KG1 (cell line): ENCODE measurements at regions not wholly inside any gene's neighbourhood (a gene's known extent, or its start where the extent isn't known, plus 50 kb on each side); places are given as distances from the start of the nearest gene placed in this dataset.
"Not testable (repeated sequence)": the region's sequence is repeated elsewhere in the genome, so short reads cannot be mapped to it uniquely, and the experiment has no call there.

Experiments used
- DNase-seq: peaks from one replicate; lab custom pipeline; 2025; lab: John Stamatoyannopoulos, UW

DNA sequence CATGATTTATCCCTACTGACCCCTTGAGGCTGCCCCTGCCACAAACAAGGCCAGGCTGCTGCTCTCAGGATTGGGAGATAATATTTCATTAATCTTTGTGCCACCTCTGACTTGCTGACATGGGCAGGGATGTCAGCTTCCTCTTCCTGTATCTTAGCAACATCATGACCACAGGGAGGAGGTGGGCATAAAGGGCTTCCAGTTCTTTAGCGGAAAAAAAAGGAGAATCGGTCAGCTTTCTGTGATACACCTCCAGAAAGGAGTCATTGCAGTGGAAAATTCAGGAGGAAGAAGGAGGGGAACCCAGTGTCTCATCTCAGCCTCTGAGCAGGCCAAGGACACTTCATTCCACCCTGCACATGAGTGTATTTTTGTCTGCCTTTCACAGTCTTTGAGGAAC is 206.8 kb upstream of the SDK2 start:
- DNase-seq = no peak

DNA sequence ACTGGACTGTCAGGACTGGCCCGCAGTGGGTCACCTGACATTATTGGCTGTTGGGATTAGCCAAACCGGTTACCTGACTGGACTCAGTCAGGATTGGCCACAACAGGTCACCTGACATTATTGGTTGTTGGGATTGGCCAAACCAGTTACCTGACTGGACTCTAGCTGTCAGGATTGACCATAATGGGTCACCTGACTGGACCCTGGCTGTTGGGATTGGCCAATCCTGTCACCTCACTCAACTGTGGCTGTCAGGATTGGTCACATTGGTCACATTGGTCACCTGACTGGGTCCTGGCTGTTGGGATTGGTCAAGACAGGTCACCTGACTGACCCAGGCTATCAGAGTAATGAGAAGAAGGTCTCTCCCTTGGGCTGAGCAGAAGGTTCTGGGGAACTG is 207.7 kb upstream of the SDK2 start:
- no peak for DNase-seq

DNA sequence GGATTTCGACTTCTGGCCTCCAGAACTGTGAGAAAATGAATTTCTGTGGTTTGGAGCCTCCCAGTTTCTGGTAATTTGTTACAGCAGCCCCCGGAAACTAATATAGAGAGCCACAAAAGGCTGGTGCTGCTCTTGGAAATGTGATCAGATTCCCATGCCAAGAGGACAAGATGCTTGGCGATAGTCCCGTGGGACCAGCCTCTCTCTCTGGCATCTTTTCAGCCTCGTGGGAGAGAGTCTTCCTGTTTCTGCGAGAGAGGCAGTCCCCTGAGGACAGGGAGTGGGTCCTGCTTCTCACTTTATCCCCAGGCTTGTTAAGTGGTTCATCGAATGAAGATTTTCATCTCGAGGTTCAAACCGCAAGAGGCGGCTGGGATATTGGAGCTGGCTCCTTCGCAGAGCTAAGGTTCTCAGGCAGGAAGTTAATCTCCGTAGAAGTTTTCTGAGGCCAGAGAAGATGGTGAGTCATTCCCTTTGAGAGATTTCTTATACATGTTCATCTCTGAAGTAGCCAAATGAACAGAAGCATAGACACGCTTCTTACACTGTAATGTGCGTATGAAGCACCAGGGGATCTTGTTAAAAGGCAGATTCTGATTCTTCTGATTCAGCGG is 211.6 kb upstream of the SDK2 start:
- no peak for DNase-seq

DNA sequence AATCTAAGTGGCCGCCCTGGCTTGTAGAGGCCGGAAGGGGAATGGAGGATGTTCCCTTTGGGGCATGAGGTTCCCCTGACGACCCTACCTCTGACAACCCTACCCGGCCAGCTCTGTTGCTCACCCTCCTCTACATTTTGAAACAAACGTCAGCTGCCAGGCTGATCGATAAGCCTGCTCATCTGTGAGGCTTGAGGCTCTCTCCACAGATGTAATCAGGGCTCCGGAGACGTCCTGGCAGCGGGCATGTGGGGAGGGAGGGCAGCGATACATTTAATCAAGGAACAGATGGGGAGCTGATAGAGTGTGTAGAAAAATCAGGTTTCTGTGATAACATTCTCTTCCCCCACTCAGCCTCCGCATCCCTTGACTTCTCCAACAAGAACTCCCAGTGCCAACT is 212.3 kb upstream of the SDK2 start:
- DNase-seq = no peak

DNA sequence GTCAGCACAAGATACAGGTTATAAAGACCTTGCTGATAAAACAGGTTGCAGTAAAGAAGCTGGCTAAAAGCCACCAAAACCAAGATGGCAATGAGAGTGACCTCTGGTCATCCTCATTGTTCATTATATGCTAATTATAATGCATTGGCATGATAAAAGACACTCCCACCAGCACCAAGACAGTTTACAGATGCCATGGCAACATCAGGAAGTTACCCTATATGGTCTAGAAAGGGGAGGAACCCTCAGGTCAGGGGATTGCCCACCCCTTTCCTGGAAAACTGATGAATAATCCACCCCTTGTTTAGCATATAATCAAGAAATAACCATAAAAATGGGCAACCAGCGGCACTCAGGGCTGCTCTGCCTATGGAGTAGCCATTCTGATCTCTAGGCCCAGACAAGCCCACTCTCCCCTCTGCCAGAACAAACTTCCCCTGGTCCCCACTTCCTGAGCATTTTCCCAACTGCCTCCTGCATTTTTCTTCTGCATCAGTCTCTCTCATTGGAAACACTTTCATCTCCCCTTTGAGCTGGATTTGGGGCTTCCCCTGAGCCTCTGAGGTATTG is 215.3 kb upstream of the SDK2 start:
- not testable (repeated sequence) for DNase-seq

DNA sequence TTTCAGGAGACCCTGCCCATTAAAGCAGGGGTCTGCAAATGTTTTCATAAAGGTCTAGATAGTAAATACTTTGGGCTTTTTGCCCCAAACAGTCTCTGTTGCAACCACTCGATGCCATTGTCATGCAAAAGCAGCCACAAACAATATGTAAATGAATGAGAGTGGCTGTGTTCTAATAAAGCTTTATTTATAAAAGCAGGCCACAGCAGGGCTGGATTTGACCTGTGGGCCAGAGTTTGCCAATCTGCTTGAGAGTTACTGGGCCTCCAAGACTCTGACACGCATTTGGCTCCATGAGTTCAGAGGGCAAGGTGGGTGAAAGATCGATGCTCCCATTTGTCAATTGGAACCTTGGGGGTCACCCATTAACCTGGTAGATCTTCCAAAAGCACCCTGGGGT is 217.3 kb upstream of the SDK2 start:
- no peak for DNase-seq

DNA sequence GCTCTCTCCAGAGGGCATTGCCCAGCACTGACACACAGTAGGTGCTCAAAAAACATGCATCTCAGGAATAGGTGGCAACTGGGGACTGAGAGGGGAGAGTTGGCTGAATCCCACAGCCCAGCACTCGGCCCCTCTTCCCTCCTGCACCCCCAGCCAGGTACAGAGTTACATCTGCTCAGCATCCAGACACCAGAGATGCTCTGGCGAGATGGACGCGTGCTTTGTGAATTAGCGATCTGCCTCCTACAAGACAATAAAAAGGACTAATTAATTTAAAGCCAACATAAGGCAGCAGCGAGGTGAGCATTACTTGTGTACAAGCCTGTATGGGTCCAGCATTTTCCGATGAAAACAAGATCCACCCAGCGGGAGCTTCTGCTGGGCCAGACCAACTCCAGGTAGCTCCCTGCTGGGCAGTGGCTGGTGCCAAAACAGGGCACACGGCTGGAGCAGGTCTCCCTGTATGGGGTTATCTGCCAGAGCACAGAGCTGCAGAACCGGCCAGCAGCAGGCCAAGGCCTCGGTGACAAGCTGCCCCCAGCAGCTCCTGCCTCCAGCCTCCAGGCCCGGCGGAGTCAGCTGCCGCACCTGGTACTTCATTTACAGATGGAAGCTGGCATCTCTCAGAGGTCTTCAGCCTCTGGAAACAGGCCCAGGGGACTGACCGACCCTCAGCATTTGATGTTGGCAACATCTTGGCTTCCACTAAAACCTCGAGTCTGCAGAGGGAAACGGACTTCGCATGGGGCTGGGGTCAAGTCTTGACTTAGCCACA is 219.7 kb upstream of the SDK2 start:
- DNase-seq = no peak

DNA sequence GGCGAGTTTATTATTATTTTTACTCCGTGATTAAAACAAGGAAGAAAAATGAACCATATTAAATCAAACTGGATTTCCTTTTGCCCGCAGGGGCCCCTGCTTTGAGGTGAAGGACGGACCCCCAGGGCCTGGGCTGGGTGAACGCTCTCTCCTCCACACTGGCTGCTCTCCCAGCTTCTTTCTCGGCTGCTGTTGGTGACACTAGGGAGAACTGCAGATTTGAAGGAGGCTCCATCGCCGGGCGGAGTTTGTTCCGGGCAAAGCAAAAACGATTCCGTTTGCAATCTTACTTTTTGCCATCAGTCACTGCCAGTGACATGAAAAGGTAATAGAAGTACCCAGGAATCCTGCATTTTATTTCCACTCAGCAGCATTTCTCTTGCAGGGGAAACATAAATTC is 221.6 kb upstream of the SDK2 start:
- no peak for DNase-seq

DNA sequence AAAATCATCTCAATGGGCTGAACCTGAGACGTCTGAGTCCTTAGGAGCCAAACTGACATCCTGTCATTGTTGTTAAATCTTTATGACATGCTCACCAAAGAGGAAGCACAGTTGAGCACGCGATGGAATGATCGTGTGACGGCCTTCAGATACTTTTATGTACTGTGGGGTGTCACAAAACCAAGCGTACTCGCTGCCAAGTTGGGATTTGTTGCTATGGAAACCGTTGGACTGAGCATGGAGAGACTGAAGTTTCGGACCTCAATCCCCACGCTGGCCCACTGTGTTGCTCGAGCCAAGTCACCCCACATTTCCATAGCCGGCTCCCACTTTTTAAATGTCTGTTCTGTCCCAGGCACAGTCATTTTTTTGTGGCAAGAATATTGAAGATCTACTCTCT is 222.8 kb upstream of the SDK2 start:
- no peak for DNase-seq

DNA sequence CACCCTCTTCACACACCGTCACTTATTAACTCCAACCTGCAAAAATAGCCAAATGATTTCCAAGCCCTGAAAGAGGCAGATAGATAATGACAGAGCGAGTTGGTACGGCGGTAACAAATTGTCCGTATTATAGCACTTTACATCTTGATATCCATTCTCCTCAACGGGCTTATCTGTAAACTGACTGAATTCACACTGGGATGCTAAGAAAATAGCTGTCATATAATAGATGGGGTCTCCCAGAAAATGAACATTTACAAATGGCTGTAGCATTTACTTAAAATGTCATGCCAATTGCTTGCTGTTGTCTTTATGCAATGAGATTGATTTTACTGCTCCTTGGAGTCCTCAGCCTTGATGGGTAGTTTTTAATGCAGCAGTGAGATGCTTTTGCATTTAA is 225.8 kb upstream of the SDK2 start:
- DNase-seq = no peak

DNA sequence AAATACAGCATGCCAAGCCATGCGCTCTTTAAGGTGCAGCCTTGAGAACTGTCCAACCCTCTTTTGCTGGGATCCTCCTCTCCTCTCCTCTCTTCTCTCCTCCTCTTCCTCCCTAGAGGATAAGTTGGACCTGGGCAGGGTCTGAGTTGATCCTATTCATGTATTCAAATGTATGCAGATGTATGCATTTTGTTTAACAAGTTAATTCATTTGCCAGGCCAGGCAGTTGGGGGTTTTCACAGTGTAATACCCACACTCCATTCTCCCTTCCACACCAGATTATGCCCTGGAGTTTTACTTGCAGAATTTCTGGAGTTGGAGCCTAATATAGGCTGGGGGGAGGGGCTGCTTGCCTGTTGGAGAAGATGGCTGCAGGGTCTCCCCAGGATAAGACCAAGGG is 226.2 kb upstream of the SDK2 start:
- no peak for DNase-seq

DNA sequence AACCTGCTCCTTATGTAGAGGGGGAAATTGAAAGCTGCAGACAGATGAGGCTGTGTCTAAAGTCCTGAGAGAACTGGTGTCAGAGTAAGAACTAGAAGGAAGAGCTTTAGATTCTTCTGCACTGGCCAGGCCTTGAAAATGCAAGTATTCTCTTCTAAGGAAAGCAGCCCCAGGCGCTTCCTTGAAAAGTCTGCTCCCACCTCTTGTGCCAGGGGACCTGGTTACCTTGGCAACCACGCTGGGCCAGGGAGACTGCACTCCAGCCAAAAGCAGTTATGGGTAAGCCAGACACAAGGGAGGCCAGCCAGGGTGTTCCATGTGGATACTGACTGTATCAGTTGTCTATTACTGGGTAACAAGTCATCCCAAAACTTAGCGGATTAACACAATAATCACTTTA is 228.6 kb upstream of the SDK2 start:
- DNase-seq = no peak

DNA sequence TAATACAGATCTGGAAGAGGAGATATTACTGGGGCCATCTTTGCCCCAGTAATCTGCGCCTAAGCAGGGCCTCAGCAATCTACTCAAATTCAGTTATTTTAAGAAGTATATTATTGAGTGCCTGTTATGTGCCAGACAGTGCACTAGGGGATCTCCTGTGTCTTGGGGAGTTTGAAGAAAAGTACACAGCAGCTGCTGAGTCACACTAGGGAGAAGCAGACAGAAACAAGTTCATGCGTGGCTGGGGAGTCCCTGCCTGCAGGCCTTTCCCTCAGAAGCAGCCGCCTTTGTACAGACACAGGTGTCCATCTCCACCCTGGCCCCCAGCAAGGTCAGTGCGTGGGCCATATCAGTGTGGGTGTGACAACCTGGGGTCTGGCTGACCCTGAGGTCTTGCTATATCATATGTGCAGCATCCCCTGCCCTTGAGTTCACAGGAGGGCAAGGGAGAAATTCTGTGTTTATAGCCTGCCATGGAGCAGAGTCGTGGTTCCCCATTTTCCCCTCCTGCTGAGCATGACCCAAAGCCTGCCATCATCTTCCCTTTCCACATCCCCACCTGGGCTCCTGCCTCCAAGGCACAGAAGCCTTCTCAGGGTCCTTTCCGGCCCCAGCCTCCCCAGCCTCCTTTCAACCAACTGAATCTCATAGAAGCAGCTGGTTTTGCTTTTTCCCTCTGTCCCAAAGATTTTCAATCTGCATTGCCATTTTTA is 229.9 kb upstream of the SDK2 start:
- DNase-seq = no peak

DNA sequence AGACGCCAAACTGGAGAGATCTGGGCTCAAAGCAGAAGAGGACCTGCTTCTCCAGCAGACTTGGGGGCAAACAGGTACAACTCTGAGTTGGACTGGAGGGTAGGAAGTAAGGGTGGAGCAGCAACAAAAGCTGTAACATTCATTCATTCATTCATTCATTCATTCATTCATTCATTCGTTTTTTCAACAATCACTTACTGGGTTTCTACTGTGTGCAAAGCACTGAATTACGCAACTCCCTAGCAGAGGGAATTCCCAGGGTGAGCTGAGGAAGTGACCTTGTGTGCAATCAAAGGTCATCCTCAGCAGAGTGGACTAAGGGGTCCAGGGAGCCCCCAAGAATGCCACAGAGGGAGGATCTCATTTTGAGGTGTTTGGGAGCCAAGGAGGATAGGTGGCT is 231.1 kb upstream of the SDK2 start:
- no peak for DNase-seq

DNA sequence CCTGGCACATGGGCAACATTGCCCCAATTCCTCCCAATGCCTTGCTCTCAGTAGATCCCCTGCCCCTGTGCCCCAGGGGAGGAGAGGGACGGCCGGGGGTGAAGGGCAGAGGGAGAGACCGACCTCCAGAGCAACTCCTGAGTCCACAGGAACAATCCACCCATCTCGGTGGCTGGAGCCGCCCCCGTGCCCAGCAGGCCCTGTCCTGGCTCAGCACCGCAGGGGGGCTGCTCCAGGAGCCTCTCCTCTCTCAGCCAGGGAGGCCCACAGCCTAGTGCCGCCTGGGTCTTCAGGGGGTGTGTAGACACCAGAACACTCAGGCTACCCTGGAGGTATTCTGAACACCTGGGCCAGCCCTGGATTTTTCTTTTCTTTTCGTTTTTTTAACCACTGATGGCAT is 233.7 kb upstream of the SDK2 start:
- DNase-seq = no peak

DNA sequence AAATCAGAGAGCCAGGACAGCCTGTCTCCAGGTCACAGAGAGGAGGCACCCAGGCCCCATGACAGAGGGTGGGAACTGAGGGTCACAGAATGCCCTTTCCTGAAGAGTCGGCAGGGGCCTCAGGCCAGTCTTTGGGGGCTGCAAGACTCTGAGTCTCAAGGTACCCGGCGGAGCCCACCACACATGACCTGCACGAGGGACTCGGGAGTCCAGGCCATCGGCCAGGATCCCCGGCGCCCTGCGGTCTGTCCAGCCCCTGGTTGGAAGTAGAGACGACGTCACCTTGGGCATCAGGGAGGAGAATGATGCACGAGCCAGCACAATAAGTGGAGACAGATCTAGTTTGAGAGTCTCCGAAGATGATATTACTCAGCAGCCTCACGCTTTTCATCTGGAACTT is 234.7 kb upstream of the SDK2 start:
- DNase-seq = no peak

DNA sequence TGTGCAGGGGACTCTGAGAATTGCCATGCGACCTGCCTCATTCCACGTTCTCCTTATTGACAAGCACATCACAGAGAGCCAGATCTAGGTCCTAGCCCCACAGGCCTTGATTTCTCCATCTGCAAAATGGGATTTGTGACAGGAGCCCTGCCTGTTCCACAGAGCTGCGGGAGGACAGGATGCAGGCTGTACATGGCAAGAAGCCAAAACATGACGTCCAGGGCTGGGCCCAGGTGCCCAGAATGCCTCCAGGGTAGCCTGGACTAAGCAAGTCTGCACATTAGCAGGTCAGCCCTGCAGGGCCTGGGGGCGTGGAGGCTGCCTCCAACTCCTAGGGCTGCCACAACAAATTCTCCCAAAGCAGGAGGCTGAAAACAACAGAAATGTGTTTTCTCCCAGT is 235.7 kb upstream of the SDK2 start:
- DNase-seq = no peak

DNA sequence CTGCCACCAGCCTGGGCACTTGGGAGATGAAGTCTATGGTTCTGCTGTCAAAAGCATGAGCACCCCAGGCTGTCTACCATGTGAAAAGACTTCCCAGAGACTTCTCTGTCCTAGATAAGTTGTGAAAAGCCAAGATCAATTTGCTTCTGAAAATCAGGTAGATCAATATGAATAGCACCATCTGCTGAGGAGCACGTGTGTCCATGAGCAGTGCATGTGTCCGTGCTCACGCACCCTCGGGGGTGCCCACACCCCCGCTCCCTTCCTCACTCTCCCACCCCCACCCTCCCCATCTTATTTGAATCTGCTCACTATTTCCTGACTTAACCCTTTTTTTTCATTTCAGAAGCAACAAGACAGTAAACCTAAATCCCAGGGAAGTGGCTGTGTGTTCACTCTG is 238.3 kb upstream of the SDK2 start:
- DNase-seq = no peak

DNA sequence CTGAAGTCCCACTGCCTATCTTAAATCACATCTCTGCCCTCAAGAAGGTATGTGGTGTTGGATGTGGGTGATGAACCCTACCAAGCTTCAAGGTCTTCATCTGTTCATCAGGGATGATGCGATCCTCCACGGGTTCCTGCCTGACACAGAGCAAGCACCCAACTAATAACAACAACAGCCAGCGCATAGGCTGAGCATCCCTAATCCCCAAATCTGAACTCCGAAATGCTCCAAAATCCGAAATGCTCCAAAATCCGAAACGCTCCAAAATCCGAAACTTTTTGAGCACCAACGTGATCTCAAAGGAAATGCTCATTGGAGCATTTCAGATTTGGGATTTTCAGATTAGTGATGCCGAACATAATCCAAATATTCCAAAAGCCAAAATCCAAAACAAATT is 238.9 kb upstream of the SDK2 start:
- DNase-seq = no peak

DNA sequence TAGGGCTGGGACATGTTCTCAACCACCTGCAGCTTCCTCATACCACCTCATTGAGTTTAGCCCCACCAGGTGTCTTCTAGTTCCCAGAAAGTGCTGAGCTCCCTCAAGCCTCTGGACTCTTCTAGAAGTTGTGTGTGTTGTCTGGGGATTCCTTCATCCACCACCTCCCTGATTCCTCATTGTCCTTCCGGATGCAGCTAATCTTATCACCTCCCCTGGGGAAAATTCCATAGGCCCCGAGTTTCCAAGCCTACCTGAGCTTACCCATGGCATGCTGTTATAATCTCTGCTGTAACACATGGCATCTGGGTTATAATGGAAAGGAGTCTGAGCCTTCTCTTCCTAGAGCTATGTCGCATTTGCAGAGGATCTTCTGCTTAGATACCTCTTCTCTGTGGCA is 243.5 kb upstream of the SDK2 start:
- no peak for DNase-seq

DNA sequence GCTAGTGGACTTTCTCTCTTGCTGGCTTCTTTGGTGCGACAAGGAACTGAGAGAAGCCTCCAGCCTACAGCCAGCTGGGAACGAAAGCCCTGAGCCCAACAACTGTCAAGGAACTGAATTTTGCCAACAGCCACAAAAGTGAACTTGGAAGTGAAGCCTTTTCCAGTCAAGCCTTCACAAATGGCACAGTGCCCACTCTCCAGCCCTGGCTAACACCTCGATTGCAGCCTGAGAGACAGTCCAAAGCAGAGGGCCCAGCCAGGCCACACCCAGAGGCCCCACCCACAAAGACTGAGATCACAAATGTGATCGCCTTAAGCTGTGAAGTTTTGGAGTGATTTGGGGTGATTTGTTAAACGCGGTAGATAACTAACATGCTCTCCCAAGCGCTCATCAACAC is 244.6 kb upstream of the SDK2 start:
- no peak for DNase-seq

DNA sequence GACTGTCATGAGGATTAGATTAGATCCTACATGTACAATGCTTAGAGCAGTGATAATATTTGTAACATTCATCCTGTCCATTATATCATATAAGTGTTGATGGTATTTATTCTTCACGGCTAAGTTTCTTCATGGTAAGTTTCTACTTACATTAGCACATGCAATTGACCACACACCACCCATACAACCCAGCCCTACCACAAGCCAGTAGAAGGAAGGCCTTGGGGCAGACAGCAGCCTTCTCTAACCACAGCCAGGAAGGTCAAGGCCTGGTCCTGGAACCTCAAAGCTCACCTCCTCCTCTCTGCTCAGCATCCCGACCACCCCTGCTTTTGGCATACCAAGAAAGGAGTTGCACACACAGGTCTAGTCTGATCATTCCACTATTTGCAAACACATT is 245.2 kb upstream of the SDK2 start:
- DNase-seq = no peak

DNA sequence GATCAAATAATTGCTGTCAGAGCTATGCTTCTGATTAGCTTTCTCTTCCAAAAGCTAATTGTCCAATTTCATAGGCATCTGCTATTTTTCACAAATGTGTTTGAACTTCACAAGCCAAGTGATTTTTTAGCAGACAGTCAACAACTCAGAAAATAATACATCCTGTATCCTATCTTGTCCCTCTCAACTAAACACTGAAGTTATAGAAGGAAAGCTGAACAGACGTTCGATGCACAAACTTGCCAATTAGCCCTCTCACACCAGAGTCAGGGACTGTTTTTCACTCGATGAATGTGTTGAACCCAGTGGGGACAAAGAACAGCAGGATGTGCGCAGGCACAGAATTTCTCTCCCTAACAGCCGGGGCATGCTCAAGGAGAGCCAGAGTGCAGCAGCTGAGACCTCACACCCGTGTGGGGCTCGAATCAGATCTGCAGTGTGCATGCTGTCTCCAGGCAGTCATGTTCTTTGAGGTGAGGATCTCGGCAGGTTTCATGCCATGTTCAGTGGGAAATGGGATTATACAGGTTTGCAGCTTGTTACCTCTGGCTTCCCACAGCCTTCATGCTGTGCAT is 246.7 kb upstream of the SDK2 start:
- DNase-seq = no peak
